ENCODE measurements at regions not wholly inside any gene's neighbourhood (a gene's known extent, or its start where the extent isn't known, plus 50 kb on each side); places are given as distances from the start of the nearest gene placed in this dataset.

DNA sequence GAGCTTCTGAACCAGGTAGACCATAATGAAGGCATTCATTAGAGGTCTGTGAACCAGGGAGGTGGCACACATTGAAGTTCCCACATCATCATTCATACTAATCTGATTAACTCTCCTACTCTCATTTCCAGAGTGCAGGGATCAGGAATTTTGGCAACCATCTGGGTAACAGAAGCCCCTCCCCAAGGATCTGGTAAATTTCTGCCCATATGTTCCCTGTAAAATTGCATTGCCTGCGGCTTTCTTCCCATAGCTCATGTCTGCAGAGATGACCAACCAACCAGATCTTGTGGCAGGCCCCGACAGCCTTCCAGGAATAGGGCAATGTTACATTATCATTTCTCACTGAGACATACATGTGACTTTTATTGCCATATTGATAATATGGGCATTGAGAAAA is 111.4 kb upstream of the CHL1 start:
- TF ChIP-seq, protein P1, sequence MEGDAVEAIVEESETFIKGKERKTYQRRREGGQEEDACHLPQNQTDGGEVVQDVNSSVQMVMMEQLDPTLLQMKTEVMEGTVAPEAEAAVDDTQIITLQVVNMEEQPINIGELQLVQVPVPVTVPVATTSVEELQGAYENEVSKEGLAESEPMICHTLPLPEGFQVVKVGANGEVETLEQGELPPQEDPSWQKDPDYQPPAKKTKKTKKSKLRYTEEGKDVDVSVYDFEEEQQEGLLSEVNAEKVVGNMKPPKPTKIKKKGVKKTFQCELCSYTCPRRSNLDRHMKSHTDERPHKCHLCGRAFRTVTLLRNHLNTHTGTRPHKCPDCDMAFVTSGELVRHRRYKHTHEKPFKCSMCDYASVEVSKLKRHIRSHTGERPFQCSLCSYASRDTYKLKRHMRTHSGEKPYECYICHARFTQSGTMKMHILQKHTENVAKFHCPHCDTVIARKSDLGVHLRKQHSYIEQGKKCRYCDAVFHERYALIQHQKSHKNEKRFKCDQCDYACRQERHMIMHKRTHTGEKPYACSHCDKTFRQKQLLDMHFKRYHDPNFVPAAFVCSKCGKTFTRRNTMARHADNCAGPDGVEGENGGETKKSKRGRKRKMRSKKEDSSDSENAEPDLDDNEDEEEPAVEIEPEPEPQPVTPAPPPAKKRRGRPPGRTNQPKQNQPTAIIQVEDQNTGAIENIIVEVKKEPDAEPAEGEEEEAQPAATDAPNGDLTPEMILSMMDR (IDR thresholded peaks at IDR 0.05) = no peak
- TF ChIP-seq POLR2A (IDR thresholded peaks at IDR 0.05) = no peak
